ENCODE measurements at regions not wholly inside any gene's neighbourhood (a gene's known extent, or its start where the extent isn't known, plus 50 kb on each side); places are given as distances from the start of the nearest gene placed in this dataset.
A peak's percentile ranks its signal among the peaks of the same experiment; 100 is the strongest.

GRCh38 chr17:59487161-59487873, 78.1 kb upstream of the DHX40 start:
- peaks cover 39% of the 10 kb centered on the region for H3K4me1 Mint-ChIP-seq (ENCODE audit: low read depth)
- H3K9me3 Mint-ChIP-seq (ENCODE audit: low read depth): peaks cover 7% of the 10 kb centered on the region
- DNase-seq (ENCODE audit: low spot score): no peak
- H3K36me3 Mint-ChIP-seq (ENCODE audit: low read depth): peaks cover 1% of the 10 kb centered on the region
- TF ChIP-seq CTCF (IDR thresholded peaks at IDR 0.05): no peak
- H3K27ac Mint-ChIP-seq (ENCODE audit: unreplicated experiment): no peak overlapping the region
- no peak overlapping the region for H3K4me3 Mint-ChIP-seq (ENCODE audit: unreplicated experiment)
- H3K27me3 Mint-ChIP-seq (ENCODE audit: low read depth): peaks cover 6% of the 10 kb centered on the region

- no peak for DNase-seq (ENCODE audit: low spot score)
- Mint-ChIP-seq H3K4me1 (ENCODE audit: low read depth) (peaks cover 34% of the 10 kb centered on the region), H3K4me3 (ENCODE audit: unreplicated experiment) (no peak overlapping the region), H3K27me3 (ENCODE audit: low read depth) (peaks cover 6% of the 10 kb centered on the region), H3K27ac (ENCODE audit: unreplicated experiment) (no peak overlapping the region), H3K36me3 (ENCODE audit: low read depth) (peaks cover 3% of the 10 kb centered on the region), H3K9me3 (ENCODE audit: low read depth) (peaks cover 5% of the 10 kb centered on the region)
- TF ChIP-seq CTCF (IDR thresholded peaks at IDR 0.05): no peak
Observed at GRCh38 chr17:59488805-59489204, 76.6 kb upstream of the DHX40 start.

GRCh38 chr17:59490216-59490615, 75.2 kb upstream of the DHX40 start:
- peaks cover 8% of the 10 kb centered on the region for H3K9me3 Mint-ChIP-seq (ENCODE audit: low read depth)
- no peak overlapping the region for H3K4me3 Mint-ChIP-seq (ENCODE audit: unreplicated experiment)
- no peak for DNase-seq (ENCODE audit: low spot score)
- peak overlapping the region; percentile 87 for H3K27ac Mint-ChIP-seq (ENCODE audit: unreplicated experiment)
- no peak for TF ChIP-seq CTCF (IDR thresholded peaks at IDR 0.05)
- peaks cover 7% of the 10 kb centered on the region for H3K27me3 Mint-ChIP-seq (ENCODE audit: low read depth)
- H3K36me3 Mint-ChIP-seq (ENCODE audit: low read depth): peaks cover 5% of the 10 kb centered on the region
- H3K4me1 Mint-ChIP-seq (ENCODE audit: low read depth): peaks cover 32% of the 10 kb centered on the region

- no peak for TF ChIP-seq CTCF (IDR thresholded peaks at IDR 0.05)
- H3K36me3 Mint-ChIP-seq (ENCODE audit: low read depth): peaks cover 3% of the 10 kb centered on the region
- peaks cover 9% of the 10 kb centered on the region for H3K9me3 Mint-ChIP-seq (ENCODE audit: low read depth)
- peak overlapping the region; percentile 33 for H3K27ac Mint-ChIP-seq (ENCODE audit: unreplicated experiment)
- no peak overlapping the region for H3K4me3 Mint-ChIP-seq (ENCODE audit: unreplicated experiment)
- H3K4me1 Mint-ChIP-seq (ENCODE audit: low read depth): peaks cover 32% of the 10 kb centered on the region
- H3K27me3 Mint-ChIP-seq (ENCODE audit: low read depth): peaks cover 5% of the 10 kb centered on the region
- no peak for DNase-seq (ENCODE audit: low spot score)
Observed at GRCh38 chr17:59491353-59492090, 73.9 kb upstream of the DHX40 start.

- Mint-ChIP-seq H3K4me1 (ENCODE audit: low read depth) (peaks cover 35% of the 10 kb centered on the region), H3K36me3 (ENCODE audit: low read depth) (peaks cover 3% of the 10 kb centered on the region), H3K27ac (ENCODE audit: unreplicated experiment) (no peak overlapping the region), H3K4me3 (ENCODE audit: unreplicated experiment) (no peak overlapping the region), H3K9me3 (ENCODE audit: low read depth) (peaks cover 9% of the 10 kb centered on the region), H3K27me3 (ENCODE audit: low read depth) (peaks cover 3% of the 10 kb centered on the region)
- no peak for TF ChIP-seq CTCF (IDR thresholded peaks at IDR 0.05)
- no peak for DNase-seq (ENCODE audit: low spot score)
Observed at GRCh38 chr17:59492091-59492451, 73.3 kb upstream of the DHX40 start.
